C4-2B (cell line): ENCODE measurements at regions not wholly inside any gene's neighbourhood (a gene's known extent, or its start where the extent isn't known, plus 50 kb on each side); places are given as distances from the start of the nearest gene placed in this dataset.

Source experiments
- CTCF ChIP-seq: fragments of 450-650 bp; conservative IDR thresholded peaks from 2 replicates; pipeline ENCODE4 v1.5.1; 2017; ENCODE audit warnings: mild to moderate bottlenecking
- ZFX ChIP-seq: fragments of 450-650 bp; IDR thresholded peaks from 2 replicates; pipeline ENCODE4 v1.6.1; 2017

GRCh38 chr4:33825685-33826084 lies 2418.6 kb downstream of the ARAP2 start:
- no peak for TF ChIP-seq ZFX
- TF ChIP-seq CTCF: no peak
